ENCODE measurements at regions not wholly inside any gene's neighbourhood (a gene's known extent, or its start where the extent isn't known, plus 50 kb on each side); places are given as distances from the start of the nearest gene placed in this dataset.
"Not testable (repeated sequence)": the region's sequence is repeated elsewhere in the genome, so short reads cannot be mapped to it uniquely, and the experiment has no call there.

DNA sequence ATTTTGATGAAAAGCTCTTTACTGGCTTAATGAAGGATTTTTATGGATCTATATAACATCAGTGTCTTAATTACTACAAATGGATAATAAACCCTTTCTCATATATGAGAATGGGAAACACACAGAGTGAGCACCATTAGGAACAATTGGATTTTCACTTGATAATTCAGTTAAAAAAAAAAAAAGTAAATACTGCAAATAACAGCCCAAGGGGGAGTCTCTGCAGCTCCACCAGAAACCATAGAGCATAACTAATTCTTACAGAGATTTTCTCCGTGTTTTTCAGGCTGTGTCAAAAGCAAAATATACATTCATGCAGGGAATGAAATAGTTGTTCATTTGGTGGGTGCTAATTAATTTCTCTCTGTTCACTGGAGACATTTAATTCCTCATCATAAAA, 125.3 kb downstream of the EBLN2 start:
- peaks cover 2% of the 10 kb centered on the region for H3K27me3 Mint-ChIP-seq (ENCODE audit: unreplicated experiment)
- no peak for DNase-seq (ENCODE audit: low spot score)
- no peak overlapping the region for H3K27ac Mint-ChIP-seq (ENCODE audit: unreplicated experiment)
- TF ChIP-seq CTCF (IDR thresholded peaks at IDR 0.05; ENCODE audit: unreplicated experiment), result no peak
- no peaks in the 10 kb centered on the region for H3K9me3 Mint-ChIP-seq (ENCODE audit: unreplicated experiment)
- H3K36me3 Mint-ChIP-seq (ENCODE audit: low read depth, unreplicated experiment), result no peaks in the 10 kb centered on the region
- H3K4me3 Mint-ChIP-seq (ENCODE audit: unreplicated experiment), result no peak overlapping the region
- peaks cover 14% of the 10 kb centered on the region for H3K4me1 Mint-ChIP-seq (ENCODE audit: unreplicated experiment)

GRCh38 chr3:73187328-73187727, 125.9 kb downstream of the EBLN2 start:
- H3K4me1 Mint-ChIP-seq (ENCODE audit: unreplicated experiment), result peaks cover 16% of the 10 kb centered on the region
- peaks cover 2% of the 10 kb centered on the region for H3K27me3 Mint-ChIP-seq (ENCODE audit: unreplicated experiment)
- H3K4me3 Mint-ChIP-seq (ENCODE audit: unreplicated experiment), result no peak overlapping the region
- no peak for DNase-seq (ENCODE audit: low spot score)
- H3K9me3 Mint-ChIP-seq (ENCODE audit: unreplicated experiment), result no peaks in the 10 kb centered on the region
- no peaks in the 10 kb centered on the region for H3K36me3 Mint-ChIP-seq (ENCODE audit: low read depth, unreplicated experiment)
- H3K27ac Mint-ChIP-seq (ENCODE audit: unreplicated experiment), result no peak overlapping the region
- TF ChIP-seq CTCF (IDR thresholded peaks at IDR 0.05; ENCODE audit: unreplicated experiment), result no peak

- no peak overlapping the region for H3K4me3 Mint-ChIP-seq (ENCODE audit: unreplicated experiment)
- no peak for DNase-seq (ENCODE audit: low spot score)
- peaks cover 16% of the 10 kb centered on the region for H3K4me1 Mint-ChIP-seq (ENCODE audit: unreplicated experiment)
- no peak for TF ChIP-seq CTCF (IDR thresholded peaks at IDR 0.05; ENCODE audit: unreplicated experiment)
- peaks cover 3% of the 10 kb centered on the region for H3K9me3 Mint-ChIP-seq (ENCODE audit: unreplicated experiment)
- H3K27ac Mint-ChIP-seq (ENCODE audit: unreplicated experiment), result no peak overlapping the region
- H3K36me3 Mint-ChIP-seq (ENCODE audit: low read depth, unreplicated experiment), result no peaks in the 10 kb centered on the region
- no peaks in the 10 kb centered on the region for H3K27me3 Mint-ChIP-seq (ENCODE audit: unreplicated experiment)
Observed at GRCh38 chr3:73188707-73189106, 127.2 kb downstream of the EBLN2 start.

DNA sequence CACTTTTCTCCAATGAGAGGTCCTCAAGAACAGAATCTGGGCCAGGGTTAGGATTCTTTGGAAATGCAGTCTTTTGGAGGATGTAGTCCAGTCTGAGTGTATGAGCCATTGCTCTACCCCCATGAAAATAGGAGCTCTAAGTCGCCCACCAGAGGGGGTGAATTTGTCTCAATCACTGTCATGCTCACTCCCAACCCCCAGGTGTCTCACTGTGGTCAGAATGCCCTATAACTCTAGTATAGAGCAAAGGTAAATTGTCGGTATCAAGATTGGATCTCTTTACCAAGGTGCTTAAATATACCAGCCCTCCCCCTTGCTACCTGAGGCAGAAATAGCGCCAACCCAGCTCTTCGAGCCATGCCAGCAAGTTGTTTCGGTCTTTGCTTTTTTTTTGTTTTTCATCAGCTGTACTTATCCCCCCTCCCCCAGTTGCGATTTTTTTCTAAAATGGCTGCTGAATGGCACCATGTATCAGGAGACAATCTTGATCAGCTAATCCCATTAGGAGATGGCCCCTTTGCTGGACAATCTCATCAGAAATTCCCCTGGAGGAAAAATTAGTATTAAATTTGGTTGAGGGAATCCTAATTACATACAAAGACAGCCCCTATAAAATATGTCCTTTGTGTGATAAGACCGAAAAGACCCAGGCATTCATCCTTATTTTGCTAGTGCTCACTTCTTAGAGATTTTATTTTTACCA, 130.7 kb downstream of the EBLN2 start:
- H3K27me3 Mint-ChIP-seq (ENCODE audit: unreplicated experiment), result no peaks in the 10 kb centered on the region
- H3K9me3 Mint-ChIP-seq (ENCODE audit: unreplicated experiment), result peaks cover 3% of the 10 kb centered on the region
- H3K27ac Mint-ChIP-seq (ENCODE audit: unreplicated experiment), result no peak overlapping the region
- DNase-seq (ENCODE audit: low spot score), result peak; percentile 31
- no peak overlapping the region for H3K4me3 Mint-ChIP-seq (ENCODE audit: unreplicated experiment)
- H3K36me3 Mint-ChIP-seq (ENCODE audit: low read depth, unreplicated experiment), result no peaks in the 10 kb centered on the region
- peak; percentile 53 for TF ChIP-seq CTCF (IDR thresholded peaks at IDR 0.05; ENCODE audit: unreplicated experiment)
- peaks cover 4% of the 10 kb centered on the region for H3K4me1 Mint-ChIP-seq (ENCODE audit: unreplicated experiment)

DNA sequence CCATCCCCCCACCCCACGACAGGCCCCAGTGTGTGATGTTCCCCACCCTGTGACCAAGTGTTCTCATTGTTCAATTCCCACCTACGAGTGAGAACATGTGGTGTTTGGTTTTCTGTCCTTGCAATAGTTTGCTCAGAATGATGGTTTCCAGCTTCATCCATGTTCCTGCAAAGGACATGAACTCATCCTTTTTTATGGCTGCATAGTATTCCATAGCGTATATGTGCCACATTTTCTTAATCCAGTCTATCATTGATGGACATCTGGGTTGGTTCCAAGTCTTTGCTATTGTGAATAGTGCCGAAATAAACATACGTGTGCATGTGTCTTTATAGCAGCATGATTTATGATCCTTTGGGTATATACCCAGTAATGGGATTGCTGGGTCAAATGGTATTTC, 132.5 kb downstream of the EBLN2 start:
- H3K4me1 Mint-ChIP-seq (ENCODE audit: unreplicated experiment); H3K27me3 Mint-ChIP-seq (ENCODE audit: unreplicated experiment); DNase-seq (ENCODE audit: low spot score); H3K4me3 Mint-ChIP-seq (ENCODE audit: unreplicated experiment); H3K9me3 Mint-ChIP-seq (ENCODE audit: unreplicated experiment); H3K27ac Mint-ChIP-seq (ENCODE audit: unreplicated experiment); H3K36me3 Mint-ChIP-seq (ENCODE audit: low read depth, unreplicated experiment): not testable (repeated sequence)

Measured in endothelial cell (in vitro differentiated cells).